K562 (cell line): ENCODE measurements at regions not wholly inside any gene's neighbourhood (a gene's known extent, or its start where the extent isn't known, plus 50 kb on each side); places are given as distances from the start of the nearest gene placed in this dataset.

Experiments
- CBFA2T3 ChIP-seq: fragments of 450-650 bp; IDR thresholded peaks from 2 replicates; pipeline ENCODE4 v1.6.1; 2017
- CBX2 ChIP-seq: fragments of 200-600 bp; sonication (generic); IDR thresholded peaks from one replicate; pipeline ENCODE4 v1.6.1; 2012; ENCODE audit warnings: mild to moderate bottlenecking, low read length, inconsistent platforms; ENCODE audit not compliant: insufficient read depth, poor library complexity, severe bottlenecking
- POLR2AphosphoS2 ChIP-seq: IDR thresholded peaks from 2 replicates; pipeline ENCODE4 v1.6.1; 2012; ENCODE audit warnings: low read length, improper control_type of control experiment
- ZNF12 ChIP-seq: sonication (generic); formaldehyde crosslinking; IDR thresholded peaks from 2 replicates; pipeline ENCODE4 v1.4.0; 2020; ENCODE audit warnings: mild to moderate bottlenecking, missing genetic modification reagents
- TF ChIP-seq, protein P1 (sequence below): fragments of 250-450 bp; sonication (Bioruptor Pico); IDR thresholded peaks from 2 replicates; pipeline ENCODE4 v1.8.0; 2021; ENCODE audit warnings: moderate library complexity, mild to moderate bottlenecking, inconsistent platforms
- TF ChIP-seq, protein P2 (sequence below): fragments of 450-650 bp; IDR thresholded peaks from 2 replicates; pipeline ENCODE4 v1.6.1; 2016

DNA sequence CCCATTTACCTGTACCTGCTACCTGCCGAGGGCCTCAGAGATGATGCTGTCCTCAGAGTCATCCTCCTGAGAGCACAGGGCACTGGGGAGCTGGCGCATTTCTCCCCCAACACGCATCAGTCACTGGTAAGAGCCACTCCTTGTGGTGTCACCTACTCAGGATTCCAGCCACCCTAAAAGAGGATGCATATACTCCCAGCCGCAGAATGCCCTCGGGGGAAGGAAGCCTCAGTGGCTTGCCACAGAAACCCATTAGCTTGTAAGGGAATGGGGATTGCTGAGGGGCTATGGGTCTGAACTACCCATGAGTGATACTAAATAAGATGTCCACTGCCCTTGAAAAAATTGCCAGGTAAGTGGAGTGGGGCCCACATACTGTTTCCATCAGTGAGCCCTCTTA is 279.2 kb downstream of the WDR11 start:
- TF ChIP-seq, protein P1, sequence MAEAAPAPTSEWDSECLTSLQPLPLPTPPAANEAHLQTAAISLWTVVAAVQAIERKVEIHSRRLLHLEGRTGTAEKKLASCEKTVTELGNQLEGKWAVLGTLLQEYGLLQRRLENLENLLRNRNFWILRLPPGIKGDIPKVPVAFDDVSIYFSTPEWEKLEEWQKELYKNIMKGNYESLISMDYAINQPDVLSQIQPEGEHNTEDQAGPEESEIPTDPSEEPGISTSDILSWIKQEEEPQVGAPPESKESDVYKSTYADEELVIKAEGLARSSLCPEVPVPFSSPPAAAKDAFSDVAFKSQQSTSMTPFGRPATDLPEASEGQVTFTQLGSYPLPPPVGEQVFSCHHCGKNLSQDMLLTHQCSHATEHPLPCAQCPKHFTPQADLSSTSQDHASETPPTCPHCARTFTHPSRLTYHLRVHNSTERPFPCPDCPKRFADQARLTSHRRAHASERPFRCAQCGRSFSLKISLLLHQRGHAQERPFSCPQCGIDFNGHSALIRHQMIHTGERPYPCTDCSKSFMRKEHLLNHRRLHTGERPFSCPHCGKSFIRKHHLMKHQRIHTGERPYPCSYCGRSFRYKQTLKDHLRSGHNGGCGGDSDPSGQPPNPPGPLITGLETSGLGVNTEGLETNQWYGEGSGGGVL (CRISPR knock-in tag): no peak
- TF ChIP-seq CBFA2T3 (no peak), ZNF12 (CRISPR knock-in tag) (no peak), POLR2AphosphoS2 (no peak), CBX2 (no peak)
- TF ChIP-seq, protein P2, sequence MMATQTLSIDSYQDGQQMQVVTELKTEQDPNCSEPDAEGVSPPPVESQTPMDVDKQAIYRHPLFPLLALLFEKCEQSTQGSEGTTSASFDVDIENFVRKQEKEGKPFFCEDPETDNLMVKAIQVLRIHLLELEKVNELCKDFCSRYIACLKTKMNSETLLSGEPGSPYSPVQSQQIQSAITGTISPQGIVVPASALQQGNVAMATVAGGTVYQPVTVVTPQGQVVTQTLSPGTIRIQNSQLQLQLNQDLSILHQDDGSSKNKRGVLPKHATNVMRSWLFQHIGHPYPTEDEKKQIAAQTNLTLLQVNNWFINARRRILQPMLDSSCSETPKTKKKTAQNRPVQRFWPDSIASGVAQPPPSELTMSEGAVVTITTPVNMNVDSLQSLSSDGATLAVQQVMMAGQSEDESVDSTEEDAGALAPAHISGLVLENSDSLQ: no peak
